DND-41 (cell line): ENCODE measurements at regions not wholly inside any gene's neighbourhood (a gene's known extent, or its start where the extent isn't known, plus 50 kb on each side); places are given as distances from the start of the nearest gene placed in this dataset.

Experiments used
- ATAC-seq: fragments of 200-7000 bp; cut with Tn5 transposase; 3 replicates; pipeline ENCODE4 v1.9.1; 2021; ENCODE audit warnings: low read depth; ENCODE audit not compliant: insufficient read depth
- DNase-seq: peaks from one replicate; pipeline ENCODE4 v3.0.0-alpha.2; 2020
- H2AFZ ChIP-seq: 2 replicates; pipeline ENCODE4 v1.6.0; 2012; ENCODE audit warnings: low read depth, low read length
- H3K27ac ChIP-seq: 2 replicates; pipeline ENCODE4 v1.5.1; 2012; ENCODE audit warnings: low read length, inconsistent platforms
- H3K27me3 ChIP-seq: fragments of 200-600 bp; sonication (generic); 2 replicates; pipeline ENCODE4 v1.6.0; 2012; ENCODE audit warnings: low read length, mild to moderate bottlenecking, inconsistent platforms; ENCODE audit not compliant: insufficient read depth, poor library complexity
- H3K36me3 ChIP-seq: 2 replicates; pipeline ENCODE4 v1.5.1; 2012; ENCODE audit warnings: low read length, inconsistent platforms; ENCODE audit not compliant: insufficient read depth
- H3K4me1 ChIP-seq: 2 replicates; pipeline ENCODE4 v1.5.1; 2012; ENCODE audit warnings: mild to moderate bottlenecking, low read length; ENCODE audit not compliant: insufficient read depth
- H3K4me2 ChIP-seq: 2 replicates; pipeline ENCODE4 v1.6.0; 2012; ENCODE audit warnings: mild to moderate bottlenecking, moderate library complexity, low read length, inconsistent platforms; ENCODE audit not compliant: insufficient read depth
- H3K4me3 ChIP-seq, 2 experiments: fragments of 200-600 bp in 1 of 2; shearing (Covaris generic) in 1 of 2; 2 replicates each; pipeline ENCODE4 v1.5.1; 2012 to 2016; ENCODE audit warnings: inconsistent platforms in 2 of 2, low read length in 2 of 2, mild to moderate bottlenecking in 2 of 2, low read depth in 1 of 2, moderate library complexity in 1 of 2
- H3K79me2 ChIP-seq: 2 replicates; pipeline ENCODE4 v1.6.0; 2012; ENCODE audit warnings: low read length, inconsistent platforms; ENCODE audit not compliant: insufficient read depth
- H3K9ac ChIP-seq: 2 replicates; pipeline ENCODE4 v1.6.0; 2012; ENCODE audit warnings: low read depth, mild to moderate bottlenecking, inconsistent platforms, low read length, moderate library complexity
- H3K9me3 ChIP-seq: 2 replicates; pipeline ENCODE4 v1.5.1; 2012; ENCODE audit warnings: low read length, moderate library complexity, mild to moderate bottlenecking, inconsistent platforms; ENCODE audit not compliant: insufficient read depth, severe bottlenecking
- H4K20me1 ChIP-seq: 2 replicates; pipeline ENCODE4 v1.6.0; 2012; ENCODE audit warnings: low read length; ENCODE audit not compliant: insufficient read depth
- EZH2 ChIP-seq: IDR thresholded peaks from 3 replicates; pipeline ENCODE4 v1.6.1; 2012; ENCODE audit warnings: borderline replicate concordance, low read depth, mild to moderate bottlenecking, moderate library complexity, low read length, inconsistent platforms; ENCODE audit not compliant: severe bottlenecking
- TF ChIP-seq, protein P1 (sequence below): IDR thresholded peaks from 2 replicates; pipeline ENCODE4 v1.5.1; 2012; ENCODE audit warnings: borderline replicate concordance, low read length, moderate library complexity, mild to moderate bottlenecking; ENCODE audit not compliant: poor library complexity, severe bottlenecking; ENCODE audit errors: extremely low read depth

DNA sequence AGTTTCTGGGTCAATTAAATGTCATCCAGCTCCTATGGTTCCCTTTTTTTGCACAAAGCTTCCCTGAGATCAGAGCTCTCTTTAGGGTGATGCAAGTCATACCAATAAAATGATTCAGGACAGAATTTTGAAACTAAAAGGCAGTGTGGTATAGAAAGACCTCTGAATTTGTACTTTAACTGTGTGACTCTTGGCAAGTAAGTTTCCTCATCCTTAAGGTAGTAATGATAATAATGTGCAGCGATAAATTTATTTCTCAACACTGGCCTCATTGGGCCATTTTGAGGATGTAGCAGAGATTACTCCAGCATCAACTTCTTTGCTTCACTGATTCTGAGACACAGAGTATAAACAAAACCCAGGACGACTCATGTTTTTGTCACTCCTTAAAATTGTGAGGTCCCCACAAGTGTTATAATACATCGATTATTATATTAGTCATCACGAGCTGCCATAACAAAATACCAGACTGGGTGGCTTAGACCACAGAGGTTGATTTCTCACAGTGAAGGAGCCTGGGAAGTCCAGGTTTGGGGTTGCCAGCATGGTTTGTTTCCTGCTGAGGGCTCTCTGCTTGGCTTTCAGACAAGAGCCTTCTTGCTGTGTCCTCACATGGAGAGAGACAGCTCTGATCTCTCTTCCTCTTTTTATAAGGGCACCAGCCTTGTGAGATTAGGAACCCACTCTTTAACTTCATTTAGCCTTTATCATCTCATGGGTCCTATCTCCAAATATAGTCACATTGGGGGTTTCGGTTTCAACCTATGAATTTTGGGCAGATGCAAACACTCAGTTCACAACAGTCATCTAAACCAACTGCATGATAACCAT, 293.0 kb downstream of the ZNF608 start:
- no peak overlapping the region for H3K4me3 ChIP-seq
- no peak for TF ChIP-seq EZH2
- TF ChIP-seq, protein P1, sequence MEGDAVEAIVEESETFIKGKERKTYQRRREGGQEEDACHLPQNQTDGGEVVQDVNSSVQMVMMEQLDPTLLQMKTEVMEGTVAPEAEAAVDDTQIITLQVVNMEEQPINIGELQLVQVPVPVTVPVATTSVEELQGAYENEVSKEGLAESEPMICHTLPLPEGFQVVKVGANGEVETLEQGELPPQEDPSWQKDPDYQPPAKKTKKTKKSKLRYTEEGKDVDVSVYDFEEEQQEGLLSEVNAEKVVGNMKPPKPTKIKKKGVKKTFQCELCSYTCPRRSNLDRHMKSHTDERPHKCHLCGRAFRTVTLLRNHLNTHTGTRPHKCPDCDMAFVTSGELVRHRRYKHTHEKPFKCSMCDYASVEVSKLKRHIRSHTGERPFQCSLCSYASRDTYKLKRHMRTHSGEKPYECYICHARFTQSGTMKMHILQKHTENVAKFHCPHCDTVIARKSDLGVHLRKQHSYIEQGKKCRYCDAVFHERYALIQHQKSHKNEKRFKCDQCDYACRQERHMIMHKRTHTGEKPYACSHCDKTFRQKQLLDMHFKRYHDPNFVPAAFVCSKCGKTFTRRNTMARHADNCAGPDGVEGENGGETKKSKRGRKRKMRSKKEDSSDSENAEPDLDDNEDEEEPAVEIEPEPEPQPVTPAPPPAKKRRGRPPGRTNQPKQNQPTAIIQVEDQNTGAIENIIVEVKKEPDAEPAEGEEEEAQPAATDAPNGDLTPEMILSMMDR: no peak
- no peak overlapping the region for H3K27ac ChIP-seq
- H3K4me1 ChIP-seq: peaks cover 18% of the 10 kb centered on the region
- H4K20me1 ChIP-seq: no peaks in the 10 kb centered on the region
- no peak overlapping the region for H2AFZ ChIP-seq
- H3K4me2 ChIP-seq: no peak overlapping the region
- peak; percentile 54 for ATAC-seq
- DNase-seq: no peak
- H3K27me3 ChIP-seq: no peaks in the 10 kb centered on the region
- H3K9ac ChIP-seq: no peak overlapping the region
- no peaks in the 10 kb centered on the region for H3K79me2 ChIP-seq
- H3K36me3 ChIP-seq: no peaks in the 10 kb centered on the region
- H3K9me3 ChIP-seq: no peaks in the 10 kb centered on the region

DNA sequence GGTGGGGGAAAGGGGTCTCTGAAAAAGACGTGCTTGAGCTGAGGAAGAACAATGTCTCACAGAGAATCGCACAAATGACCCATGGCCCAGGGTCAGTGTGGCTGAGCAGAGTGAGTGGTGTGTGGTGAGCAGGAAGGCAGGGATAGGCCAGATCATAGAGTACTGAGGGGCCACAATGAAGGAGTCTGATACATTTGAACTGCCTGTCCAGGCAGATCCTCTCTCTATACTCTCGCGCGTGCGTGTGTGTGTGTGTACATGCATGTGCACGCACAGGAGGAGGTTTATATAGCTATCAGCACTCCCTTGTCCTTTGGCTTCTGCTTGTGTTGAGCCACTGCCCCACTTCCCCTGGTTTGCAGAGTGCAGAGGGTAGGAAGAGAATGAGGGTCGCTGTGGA, 294.0 kb downstream of the ZNF608 start:
- Histone ChIP-seq H4K20me1 (no peaks in the 10 kb centered on the region), H3K79me2 (no peaks in the 10 kb centered on the region), H3K9me3 (no peaks in the 10 kb centered on the region), H3K9ac (no peak overlapping the region), H3K36me3 (no peaks in the 10 kb centered on the region), H3K27ac (no peak overlapping the region), H3K27me3 (no peaks in the 10 kb centered on the region), H3K4me3 (no peak overlapping the region), H3K4me2 (no peak overlapping the region), H2AFZ (no peak overlapping the region), H3K4me1 (peaks cover 8% of the 10 kb centered on the region)
- ATAC-seq (no peak), DNase-seq (no peak)
- TF ChIP-seq, protein P1: no peak
- no peak for TF ChIP-seq EZH2

DNA sequence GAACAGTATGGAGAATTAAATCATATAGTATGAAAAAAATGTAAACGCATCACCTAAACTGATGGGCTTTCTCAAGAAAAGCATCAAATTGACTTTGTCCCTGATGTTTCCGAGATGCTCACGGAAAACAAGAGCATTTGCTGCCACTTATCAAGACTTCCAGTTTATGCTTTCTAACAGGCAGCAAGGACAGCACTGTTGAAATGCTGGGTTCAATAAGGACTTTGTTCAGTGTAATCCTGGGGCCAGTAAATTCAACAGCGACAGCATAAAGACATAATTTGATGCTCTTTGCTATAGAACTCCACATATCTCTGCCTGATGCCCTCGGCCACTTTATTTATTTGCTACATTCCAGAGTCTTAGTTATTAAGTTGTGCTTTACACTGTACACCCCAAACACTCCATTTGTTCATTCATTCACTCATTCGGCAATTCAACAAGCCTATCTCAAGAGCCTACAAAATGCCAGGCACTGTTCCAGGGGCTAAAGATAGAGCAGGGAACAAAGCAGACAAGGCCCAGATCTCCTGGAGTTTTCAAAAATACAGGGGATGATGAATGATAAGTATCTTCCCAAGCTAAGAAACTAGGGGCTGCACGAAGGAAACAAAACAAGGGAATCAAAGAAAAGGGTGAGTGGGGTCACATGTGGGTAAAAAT, 294.6 kb downstream of the ZNF608 start:
- no peak overlapping the region for H2AFZ ChIP-seq
- H3K27ac ChIP-seq: no peak overlapping the region
- DNase-seq: no peak
- no peaks in the 10 kb centered on the region for H3K79me2 ChIP-seq
- no peak overlapping the region for H3K4me2 ChIP-seq
- no peak overlapping the region for H3K4me3 ChIP-seq
- no peak for ATAC-seq
- H3K27me3 ChIP-seq: no peaks in the 10 kb centered on the region
- no peaks in the 10 kb centered on the region for H3K36me3 ChIP-seq
- peaks cover 5% of the 10 kb centered on the region; the same call in 1 of the 2 replicates for H3K4me1 ChIP-seq
- no peaks in the 10 kb centered on the region for H3K9me3 ChIP-seq
- H4K20me1 ChIP-seq: no peaks in the 10 kb centered on the region
- no peak for TF ChIP-seq EZH2
- TF ChIP-seq, protein P1: no peak
- no peak overlapping the region for H3K9ac ChIP-seq
